Urothelium cell line (cell line): ENCODE measurements at regions not wholly inside any gene's neighbourhood (a gene's known extent, or its start where the extent isn't known, plus 50 kb on each side); places are given as distances from the start of the nearest gene placed in this dataset.
"Not testable (repeated sequence)": the region's sequence is repeated elsewhere in the genome, so short reads cannot be mapped to it uniquely, and the experiment has no call there.

ENCODE experiments used
- DNase-seq: peaks from one replicate; pipeline ENCODE4 v3.0.0; 2011; ENCODE audit warnings: low spot score, mixed read lengths
- FAIRE-seq: peaks from 2 replicates; lab custom pipeline; 2011; peaks lifted over from hg19 to GRCh38; lab: Jason Lieb, UNC

DNA sequence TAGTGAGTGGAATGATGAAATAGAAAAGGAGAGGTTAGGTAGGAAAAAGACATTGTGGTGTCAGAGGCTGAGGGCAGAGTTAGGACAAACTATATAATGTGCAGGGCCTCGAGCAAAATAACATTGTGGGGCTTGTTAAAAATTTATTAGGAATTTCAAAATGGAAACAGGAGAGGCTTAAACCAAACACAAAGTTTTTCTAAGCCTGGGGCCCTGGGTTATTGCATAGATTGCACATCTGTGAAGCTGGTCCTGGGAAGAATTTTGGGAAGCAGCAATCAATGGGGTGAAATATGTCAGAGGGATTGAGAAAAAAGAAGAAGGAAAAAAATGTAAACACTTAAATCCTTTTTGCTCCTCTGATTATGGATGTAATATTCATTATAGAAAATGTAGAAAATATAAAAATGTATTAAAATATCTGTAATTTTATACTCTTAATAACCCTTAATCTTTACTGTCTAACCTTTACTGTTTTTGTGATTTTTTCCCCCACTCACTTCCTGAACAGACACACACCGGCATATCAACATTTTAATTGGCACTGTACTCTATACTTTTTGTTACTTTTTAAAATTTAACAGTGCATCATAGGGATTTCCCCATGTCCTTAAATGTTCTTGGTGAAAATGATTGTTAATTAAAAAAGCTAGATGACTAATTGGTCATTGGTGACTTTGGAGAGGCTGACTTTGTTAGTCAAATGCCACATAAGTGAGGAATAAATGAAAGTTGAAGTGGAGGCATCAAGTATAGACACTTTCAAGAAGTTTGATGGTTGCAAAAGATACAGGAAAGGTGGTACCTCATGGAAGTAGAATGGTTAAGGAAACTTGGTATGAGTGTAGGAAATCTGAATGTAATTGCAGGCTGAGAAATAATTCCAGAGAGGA, 183.4 kb downstream of the NFKBIZ start:
- FAIRE-seq: no peak
- DNase-seq: no peak

DNA sequence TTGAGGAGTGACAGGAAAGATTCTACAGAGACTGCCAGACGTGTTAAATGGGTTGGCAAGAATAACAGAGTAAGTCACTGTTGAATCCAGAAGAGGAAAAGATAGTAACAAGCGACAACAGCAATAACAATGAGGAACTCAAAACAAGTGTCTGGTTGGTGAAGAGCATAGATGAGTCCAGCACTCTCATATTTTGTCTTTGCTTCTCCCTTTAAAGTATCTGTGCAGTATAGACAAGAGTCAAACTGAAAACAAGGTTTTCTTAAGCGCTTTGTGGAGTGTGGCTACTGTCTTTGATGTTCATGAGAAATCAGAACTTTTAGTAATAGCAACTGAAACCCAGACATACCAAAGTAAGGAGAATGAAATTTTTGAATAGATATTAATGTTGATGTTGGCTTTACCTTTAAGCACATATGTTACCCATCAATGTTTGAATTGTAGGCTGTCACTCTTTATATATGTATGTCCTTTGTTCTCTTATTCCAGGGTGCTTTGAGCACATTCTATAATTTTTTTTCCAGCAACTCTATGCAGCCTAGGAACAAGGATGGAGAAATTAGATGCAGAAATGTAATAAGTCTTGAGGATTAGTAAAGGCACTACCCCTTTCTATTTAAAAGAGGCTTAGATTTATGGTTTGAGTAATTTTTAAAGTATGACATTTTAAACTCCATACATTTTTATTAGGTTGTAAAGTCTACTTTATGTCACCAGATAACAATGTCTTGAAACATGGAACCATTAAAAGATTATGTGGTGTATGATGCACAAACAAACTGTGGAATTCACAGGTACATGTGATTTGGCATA, 185.5 kb downstream of the NFKBIZ start:
- DNase-seq (no peak), FAIRE-seq (no peak)

DNA sequence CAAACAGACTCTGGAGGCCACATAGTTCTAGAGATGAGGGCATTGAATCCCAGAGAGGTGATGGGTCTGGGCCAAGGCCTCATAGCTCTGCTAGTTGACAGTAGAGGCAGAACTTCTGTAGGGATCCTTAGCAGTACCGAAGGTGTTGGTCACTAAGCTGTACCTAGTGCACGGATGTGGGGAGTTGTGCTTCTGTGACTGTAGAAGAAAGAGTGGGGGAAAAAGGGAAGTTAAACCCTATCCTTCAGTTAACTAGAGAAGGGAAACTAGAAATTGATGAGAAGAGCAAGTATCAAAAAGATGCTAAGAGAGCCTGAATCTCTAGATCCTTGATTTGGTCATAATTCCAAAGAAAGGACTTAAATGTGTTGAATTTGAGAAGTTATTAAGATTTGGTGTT, 186.7 kb downstream of the NFKBIZ start:
- no peak for DNase-seq
- no peak for FAIRE-seq

DNA sequence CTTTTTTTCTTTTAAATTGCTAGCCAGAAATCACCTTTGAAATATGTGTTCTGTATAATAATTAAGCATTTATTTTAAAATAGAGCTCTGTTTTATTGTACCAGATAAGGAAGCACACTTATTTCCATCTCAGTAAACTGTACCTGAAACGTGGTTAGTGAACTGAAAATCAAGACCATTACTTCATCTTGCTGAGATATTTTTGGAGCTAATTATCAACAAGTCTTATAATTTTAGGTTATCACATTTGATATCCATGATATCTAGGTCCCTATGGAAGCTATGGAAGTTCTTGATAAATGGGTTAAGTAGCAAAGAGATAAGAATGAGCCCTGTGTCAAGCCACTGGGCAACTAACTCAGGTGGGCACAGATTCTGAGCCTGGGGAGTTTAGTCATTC, 187.2 kb downstream of the NFKBIZ start:
- FAIRE-seq: no peak
- no peak for DNase-seq

DNA sequence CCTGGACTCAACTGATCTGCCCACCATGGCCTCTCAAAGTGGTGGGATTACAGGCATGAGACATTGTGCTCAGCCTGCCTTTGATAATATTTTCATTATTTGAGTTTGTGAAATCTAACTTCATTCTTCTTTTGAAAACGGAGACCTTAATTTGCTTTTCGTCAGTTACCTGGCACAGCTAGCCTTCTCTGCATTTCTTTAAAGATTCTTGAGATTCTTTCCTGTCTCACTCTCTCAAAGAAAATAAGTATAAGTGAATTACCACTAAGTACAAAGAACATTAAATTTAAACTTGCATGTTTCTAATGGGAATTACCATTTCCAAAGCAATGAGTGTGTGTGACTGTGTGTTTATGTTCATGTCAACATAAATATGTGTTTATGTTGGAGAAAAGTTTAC, 187.9 kb downstream of the NFKBIZ start:
- DNase-seq: no peak

DNA sequence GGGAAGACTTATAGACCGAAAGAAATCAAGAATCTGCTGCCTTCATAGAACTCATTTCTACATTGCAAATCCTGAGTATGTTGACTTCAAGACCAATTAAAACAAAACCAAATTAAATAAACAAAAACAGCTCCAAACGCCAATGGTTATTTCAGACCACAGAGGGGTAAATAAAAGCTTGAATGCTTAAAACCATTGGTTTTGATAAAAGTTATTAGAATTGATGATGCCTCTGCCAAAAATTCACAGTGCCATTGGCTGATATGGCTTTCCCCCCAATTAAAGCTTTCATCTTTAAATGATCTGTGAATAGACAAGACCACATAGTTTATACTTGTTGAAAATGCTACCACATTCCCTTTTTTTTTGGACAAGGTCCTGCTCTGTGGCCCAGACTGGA, 188.5 kb downstream of the NFKBIZ start:
- no peak for DNase-seq
- FAIRE-seq: no peak

More for the DNA sequence above, 187.9 kb downstream of the NFKBIZ start:
- FAIRE-seq: no peak

DNA sequence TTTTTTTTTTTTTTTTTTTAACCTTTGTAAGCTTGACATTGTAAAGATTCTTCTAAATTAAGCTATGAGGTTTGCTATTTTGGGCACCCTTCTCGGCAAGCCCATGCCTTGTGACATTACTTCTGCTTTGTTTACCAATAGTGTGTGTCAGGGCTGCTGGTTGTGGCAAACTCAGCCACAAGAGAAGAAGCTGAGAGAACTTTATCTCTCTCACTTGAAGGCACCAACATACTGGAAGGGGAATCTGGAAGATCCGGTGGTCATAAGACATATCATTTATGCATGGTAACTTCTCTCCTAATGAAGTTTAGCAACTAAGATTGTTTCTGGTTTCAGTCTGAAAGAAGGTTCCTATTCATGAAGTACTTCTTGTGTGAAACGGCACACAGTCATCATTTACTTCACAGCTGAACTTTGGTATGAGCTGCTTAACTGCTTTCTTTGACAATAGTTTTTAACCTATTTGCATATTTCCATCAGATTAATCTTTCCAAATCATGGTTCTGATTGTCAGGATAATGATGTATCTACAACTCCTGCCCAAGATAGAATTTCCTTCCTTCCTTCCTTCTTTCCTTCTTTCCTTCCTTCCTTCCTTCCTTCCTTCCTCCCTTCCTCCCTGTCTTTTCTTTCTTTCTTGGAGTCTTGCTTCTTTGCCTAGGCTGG, 189.3 kb downstream of the NFKBIZ start:
- no peak for DNase-seq
- no peak for FAIRE-seq

DNA sequence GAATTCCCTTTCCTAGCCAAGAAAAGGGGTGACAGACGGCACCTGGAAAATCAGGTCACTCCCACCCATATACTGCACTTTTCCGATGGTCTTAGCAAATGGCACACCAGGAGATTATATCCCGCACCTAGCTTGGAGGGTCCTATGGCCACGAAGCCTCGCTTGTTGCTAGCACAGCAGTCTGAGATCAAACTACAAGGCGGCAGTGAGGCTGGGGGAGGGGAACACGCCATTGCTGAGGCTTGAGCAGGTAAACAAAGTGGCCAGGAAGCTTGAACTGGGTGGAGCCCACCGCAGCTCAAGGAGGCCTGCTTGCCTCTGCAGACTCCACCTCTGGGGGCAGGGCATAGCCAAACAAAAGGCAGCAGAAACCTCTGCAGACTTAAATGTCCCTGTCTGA, 190.8 kb downstream of the NFKBIZ start:
- not testable (repeated sequence) for DNase-seq

DNA sequence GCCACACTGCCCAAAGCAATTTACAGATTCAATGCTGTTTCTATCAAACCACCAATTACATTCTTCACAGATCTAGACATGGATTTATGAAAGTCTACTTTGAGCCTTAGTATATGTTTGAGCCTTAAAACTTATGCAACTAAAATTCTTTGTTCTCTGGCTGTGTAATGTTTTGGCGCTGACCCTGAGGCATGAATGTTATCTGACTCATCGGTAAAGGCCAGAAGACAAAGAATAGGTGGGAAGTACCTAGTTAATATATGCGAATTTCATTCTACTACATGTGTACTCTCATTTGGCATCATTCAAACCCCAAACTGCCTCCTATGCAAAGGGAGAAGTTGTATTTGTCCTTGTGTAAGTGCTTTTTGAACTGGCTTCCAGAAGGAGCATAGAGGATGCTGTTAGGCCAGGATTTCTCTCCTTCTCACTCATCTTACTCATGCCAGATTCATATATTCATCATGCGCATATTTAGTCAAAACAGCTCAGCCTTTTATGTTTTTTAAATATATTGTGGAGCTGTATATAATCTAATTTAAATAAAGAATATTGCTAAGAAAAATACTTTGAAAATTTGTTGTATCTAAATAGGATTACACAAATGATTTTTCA, 204.2 kb downstream of the NFKBIZ start:
- DNase-seq: peak; percentile 35
- no peak for FAIRE-seq

More for the DNA sequence above, 190.8 kb downstream of the NFKBIZ start:
- not testable (repeated sequence) for FAIRE-seq

DNA sequence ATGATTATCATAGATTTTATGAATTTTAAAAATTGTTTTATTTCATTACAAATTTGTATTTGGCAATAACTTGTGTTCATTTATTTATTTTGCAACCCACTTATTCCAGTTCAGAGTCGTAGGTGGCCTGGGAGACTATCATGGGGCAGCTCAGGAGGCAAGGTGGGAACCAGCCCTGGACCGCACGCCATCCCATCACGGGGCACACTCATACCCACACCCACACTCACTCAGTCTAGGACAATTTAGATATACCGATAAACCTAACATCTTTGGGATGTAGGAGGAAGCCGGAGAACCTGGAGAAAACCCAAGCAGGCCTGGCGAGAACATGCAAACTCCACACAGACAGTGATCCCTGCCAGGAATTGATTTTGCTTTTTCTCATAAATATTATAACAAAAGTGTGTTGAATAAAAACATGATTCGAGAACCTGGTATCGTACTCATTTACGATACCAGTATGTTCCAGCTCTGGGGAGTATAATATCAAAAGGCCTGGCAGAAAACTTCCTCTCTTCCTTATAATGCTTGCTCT, 205.3 kb downstream of the NFKBIZ start:
- FAIRE-seq (no peak), DNase-seq (no peak)

DNA sequence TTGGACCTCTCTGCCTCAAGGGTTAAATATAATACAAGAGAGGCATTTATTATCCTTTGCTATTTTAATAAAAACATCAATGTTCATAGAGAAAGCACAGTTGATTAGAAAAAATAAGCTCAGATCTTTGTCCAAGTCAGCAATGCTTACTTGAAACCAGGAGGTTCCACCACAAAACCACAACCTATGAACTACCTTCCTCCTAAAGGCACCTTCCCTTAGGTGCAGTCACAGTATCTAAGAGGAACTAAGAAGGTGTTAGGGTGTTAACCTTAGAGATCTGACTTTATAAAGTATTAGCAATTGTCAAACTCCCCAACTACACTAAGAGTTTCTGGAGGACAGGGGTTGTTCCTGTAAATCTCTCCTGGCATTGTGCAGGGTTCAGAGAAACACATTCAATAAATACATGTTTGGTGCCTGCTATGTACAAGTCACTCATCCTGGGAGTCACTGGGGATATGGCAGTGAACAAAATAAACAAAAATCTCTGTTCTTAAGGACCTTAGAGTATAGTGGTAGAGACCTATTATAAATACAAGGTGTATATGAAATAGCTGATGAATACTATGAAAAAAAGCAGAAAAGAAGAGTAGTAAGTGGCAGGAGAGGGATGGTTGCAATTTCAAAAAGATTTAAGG, 208.6 kb downstream of the NFKBIZ start:
- no peak for FAIRE-seq
- no peak for DNase-seq

DNA sequence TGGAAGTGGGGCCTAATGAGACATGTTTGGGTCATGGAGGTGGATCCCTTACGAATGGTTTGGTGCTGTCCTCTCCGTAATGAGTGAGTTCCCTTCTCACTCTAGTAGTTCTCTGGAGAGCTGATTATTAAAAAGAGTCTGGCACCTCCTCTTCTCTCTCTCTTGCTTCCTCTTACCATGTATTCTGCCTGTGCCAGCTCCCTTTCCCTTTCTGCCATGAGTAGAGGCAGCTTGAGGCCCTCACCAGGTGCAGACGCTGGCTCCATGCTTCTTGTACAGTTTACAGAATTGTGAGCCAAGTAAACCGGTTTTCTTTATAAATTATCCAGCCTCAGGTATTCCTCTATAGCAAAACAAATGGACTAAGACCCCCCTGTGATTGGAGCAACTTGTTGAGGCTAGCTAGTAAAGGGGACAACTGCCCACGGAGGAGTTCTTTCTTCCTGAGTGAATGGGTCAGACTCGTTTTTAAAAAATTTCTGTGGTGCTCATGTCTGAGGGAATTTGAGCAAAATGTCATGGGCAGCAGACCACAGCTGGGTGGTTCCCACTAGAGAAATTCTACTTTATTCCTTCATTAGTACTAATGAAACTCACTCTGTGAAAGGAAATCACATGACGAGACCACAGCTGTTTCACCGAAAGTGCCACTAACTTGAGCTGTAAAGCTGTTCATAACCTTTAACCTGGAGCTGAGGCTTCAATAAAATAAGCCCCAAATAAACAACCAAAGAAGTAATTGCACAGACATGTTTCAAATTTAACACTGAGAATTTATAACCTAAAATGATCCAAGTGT, 210.0 kb downstream of the NFKBIZ start:
- FAIRE-seq (no peak), DNase-seq (no peak)

DNA sequence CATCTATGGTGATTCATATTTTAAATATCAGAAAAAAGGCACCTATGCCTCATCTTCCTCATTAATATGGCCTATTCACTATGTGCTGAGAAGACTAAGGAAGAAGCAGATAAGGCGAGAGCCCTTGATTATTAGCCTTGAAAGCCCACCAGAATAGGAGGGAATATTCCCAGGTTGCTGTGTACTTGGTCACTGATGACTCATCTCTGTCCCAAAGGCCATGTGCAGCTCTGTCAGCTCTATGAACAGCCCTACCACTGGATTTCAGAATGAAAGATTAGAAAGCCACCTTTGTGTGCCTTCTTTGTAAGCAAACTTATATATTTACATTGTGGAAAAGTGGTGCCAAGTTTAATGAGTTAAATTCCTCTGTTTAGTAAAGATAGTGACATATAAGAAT, 211.5 kb downstream of the NFKBIZ start:
- DNase-seq: peak; percentile 29
- peak; percentile 17 for FAIRE-seq

DNA sequence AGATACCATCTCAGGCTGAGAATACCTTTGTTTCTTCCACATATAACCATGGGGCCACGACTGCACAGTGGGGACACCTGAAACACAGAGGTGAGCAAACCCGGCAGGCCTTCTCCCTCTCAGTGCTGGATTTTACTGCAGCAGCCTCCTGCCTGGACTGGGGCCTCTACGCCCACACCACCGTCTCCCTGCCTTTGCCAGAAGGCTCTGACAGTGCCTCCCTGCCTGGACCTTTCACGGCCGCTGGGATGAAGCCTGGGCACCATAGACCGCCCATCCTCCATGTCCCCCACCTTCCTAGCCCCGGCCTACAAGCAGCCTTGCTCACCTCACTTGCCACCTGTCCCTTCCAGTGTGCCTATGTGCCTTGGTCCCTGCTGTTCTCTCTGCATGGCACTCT, 214.3 kb downstream of the NFKBIZ start:
- DNase-seq: no peak
- FAIRE-seq: no peak

DNA sequence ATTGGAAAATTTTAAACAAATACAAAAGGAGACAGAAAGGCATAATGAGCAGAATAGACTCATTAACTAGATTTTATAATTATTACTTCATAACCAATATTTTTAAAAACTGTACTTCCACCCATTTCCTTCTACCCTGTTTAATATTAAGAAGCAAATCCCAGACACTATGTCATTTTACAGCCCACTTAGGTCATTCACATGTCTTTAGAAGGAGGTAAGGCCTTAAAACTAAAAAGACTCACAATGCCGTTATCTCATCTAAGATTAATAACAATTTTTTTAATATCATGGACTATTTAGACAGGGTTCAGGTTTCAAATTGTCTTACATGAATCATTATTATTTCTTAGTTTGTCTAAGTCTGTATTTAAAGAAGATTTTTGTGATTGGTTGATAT, 217.2 kb downstream of the NFKBIZ start:
- FAIRE-seq: no peak
- no peak for DNase-seq

DNA sequence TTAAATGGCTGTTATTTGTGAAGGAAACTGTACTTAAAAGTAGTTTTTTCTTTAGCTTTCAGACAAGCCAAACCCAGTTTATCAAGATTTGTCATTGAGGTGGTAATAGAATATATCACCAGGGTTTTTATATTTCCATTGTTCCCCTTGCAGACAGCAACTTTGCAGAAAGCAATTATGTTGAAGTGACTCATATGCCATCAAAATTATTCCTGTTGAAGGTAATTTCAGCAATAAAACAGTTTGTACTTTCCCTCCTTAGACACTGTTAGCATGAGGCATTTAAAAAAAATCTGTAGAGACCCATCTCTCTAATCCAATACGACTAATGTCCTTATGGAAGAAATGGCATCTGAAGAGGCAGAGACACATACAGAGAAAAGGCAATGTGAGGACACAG, 219.0 kb downstream of the NFKBIZ start:
- no peak for DNase-seq
- FAIRE-seq: no peak

DNA sequence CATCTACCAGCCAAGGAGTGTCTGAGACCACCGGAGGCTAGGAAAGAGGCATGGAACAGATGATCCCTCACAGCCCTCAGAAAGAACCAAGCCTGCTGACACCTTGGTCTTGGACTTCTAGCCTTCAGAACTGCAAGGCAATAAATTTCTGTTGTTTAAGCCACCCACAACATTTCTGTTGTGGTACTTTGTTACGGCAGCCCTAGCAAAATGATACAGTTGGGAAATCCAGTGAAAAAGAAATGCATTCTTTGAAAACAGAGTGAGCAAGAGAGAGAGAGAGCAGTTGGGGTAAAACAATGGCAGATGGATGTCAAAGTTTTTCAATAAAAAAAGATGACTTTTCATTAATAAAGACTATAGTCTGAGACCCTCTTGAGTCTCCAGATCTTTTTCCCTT, 219.4 kb downstream of the NFKBIZ start:
- no peak for FAIRE-seq
- no peak for DNase-seq

DNA sequence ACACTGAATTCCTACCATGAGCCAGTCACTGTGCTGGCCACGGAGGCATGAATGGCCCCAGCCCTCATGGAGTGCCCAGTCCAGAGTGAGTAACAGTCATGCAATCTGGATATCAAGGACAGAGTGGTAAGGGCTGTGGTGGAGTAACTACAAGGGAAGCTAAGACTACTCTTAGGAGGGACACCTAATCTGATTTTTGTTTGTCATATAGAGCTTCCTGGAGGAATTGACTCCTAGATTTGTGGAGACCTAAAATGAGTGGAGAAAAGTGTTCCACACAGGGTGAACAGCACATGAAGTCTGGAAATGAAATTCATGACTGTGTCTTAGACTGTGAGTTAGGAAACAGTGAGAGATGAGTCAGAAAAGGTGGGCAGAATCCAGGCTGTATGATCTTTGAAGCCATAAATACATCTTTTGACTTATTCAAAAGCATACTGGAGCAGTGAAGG, 219.9 kb downstream of the NFKBIZ start:
- no peak for FAIRE-seq
- no peak for DNase-seq

DNA sequence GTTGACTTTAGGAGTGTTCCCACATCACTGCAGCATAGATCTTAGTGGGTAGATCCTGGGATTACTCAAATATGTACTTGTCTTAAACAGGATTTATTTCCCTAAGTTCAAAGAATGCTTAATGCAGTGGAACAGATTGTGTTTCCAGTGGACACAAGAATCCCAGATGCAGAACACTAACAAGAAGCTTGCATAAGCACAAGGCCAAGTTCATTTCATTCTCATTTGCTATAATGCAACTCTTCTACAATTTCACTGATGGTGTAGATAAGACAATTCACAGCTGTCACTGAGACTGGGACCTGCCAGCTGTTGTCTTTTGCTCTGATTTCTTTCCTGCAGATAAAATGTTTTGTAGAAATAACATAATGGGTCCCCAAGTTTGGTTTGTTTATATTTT, 225.6 kb downstream of the NFKBIZ start:
- no peak for FAIRE-seq

More for the DNA sequence above, 225.6 kb downstream of the NFKBIZ start:
- DNase-seq: no peak
